Brain microvascular endothelial cell (primary cell): ENCODE measurements at regions not wholly inside any gene's neighbourhood (a gene's known extent, or its start where the extent isn't known, plus 50 kb on each side); places are given as distances from the start of the nearest gene placed in this dataset.

Experiments used
- DNase-seq: peaks from one replicate; pipeline ENCODE4 v3.0.0-alpha.2; 2020
- H3K27ac ChIP-seq: fragments of 250-450 bp; sonication (Bioruptor Pico); 2 replicates; pipeline ENCODE4 v1.5.1; 2020; ENCODE audit warnings: mild to moderate bottlenecking, moderate library complexity
- H3K27me3 ChIP-seq: fragments of 250-450 bp; sonication (Bioruptor Pico); replicated peaks from 2 replicates; pipeline ENCODE4 v1.5.1; 2020; ENCODE audit warnings: mild to moderate bottlenecking
- H3K36me3 ChIP-seq: fragments of 250-450 bp; sonication (Bioruptor Pico); replicated peaks from 2 replicates; pipeline ENCODE4 v1.5.1; 2020; ENCODE audit warnings: mild to moderate bottlenecking
- H3K4me3 ChIP-seq: 2 replicates; pipeline ENCODE4 v1.5.1; 2011; ENCODE audit warnings: low read depth, mild to moderate bottlenecking, control low read depth, low read length, moderate library complexity
- CTCF ChIP-seq: IDR thresholded peaks from 2 replicates; pipeline ENCODE4 v1.5.1; 2011; ENCODE audit warnings: low read depth, mild to moderate bottlenecking, moderate library complexity, low read length, control low read depth, inconsistent platforms; ENCODE audit errors: missing control alignments
- in situ Hi-C: cut with HindIII; loops from 2 replicates; pipeline ENCODE4 v1.10.0; 2017; ENCODE audit warnings: low sequenced_read_pairs, low pct_ligation_motif_present

DNA sequence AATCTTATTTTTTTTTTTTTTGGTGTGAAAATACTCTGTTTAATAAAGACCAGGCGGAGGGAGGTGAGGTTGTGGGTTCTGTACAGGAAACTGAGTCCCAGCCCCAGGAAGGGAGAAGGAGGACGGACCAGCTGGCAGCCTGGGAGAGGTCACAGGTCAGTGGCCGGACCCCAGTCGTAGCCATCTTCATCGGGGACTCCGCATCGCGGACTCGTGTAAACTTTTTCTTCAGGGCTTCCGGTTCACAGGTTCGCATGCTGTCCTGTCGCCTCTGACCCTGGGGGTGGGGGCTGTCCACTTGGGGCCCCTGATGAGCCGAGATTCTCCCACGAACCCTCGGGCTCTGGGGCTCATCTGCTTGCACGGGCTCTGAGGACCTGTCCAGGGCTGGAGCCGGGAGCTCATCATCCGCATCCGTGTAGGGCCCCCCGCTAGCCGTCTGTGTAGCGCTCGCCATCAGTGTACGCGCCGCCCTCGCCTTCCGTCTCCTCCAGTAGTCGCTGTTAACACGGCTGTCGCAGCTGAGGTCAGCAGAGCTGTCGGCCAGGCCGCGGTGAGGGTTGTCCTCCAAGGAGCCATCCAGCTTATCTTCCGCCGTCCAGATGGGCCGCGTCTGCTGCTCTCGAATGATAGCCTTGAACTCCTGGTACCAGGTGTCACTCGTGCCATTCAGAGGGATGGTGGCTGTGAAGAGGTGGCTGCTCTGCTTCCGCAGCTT is 975.7 kb upstream of the PRMT6 start:
- in situ Hi-C loops: no loop called here
- H3K36me3 ChIP-seq: no peaks in the 10 kb centered on the region
- no peaks in the 10 kb centered on the region for H3K27me3 ChIP-seq
- no peak for TF ChIP-seq CTCF
- DNase-seq: no peak
- no peak overlapping the region for H3K4me3 ChIP-seq
- no peak overlapping the region for H3K27ac ChIP-seq

- no peak for TF ChIP-seq CTCF
- Histone ChIP-seq H3K27ac (no peak overlapping the region), H3K36me3 (no peaks in the 10 kb centered on the region), H3K4me3 (no peak overlapping the region), H3K27me3 (no peaks in the 10 kb centered on the region)
- in situ Hi-C loops: no loop called here
- no peak for DNase-seq
These were observed 945.4 kb upstream of the PRMT6 start for GRCh38 chr1:106111044-106111443.

DNA sequence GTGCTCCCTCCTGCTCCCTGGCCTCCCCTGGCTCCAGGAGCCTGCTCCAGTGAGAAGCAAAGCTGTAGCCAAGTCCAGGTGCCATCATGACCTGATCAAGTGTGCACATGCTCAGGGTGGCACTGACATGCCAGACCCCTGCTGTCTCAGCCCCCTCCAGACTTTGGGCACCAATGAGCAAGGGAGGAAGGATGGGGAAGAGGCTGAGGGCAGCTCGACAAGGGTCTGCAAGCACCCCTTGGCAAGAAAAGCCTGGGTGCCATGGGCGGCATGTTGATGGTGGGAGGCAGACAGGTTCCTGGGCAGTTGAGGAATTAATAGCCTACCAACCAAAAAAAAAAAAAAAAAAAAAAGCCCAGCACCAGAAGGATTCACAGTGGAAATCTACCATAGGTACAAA is 942.6 kb upstream of the PRMT6 start:
- in situ Hi-C loops: no loop called here
- H3K27me3 ChIP-seq: no peaks in the 10 kb centered on the region
- DNase-seq: no peak
- TF ChIP-seq CTCF: no peak
- H3K36me3 ChIP-seq: no peaks in the 10 kb centered on the region
- H3K27ac ChIP-seq: no peak overlapping the region
- H3K4me3 ChIP-seq: no peak overlapping the region

- no peak for DNase-seq
- H3K4me3 ChIP-seq: no peak overlapping the region
- in situ Hi-C loops: no loop called here
- H3K27me3 ChIP-seq: no peaks in the 10 kb centered on the region
- no peaks in the 10 kb centered on the region for H3K36me3 ChIP-seq
- no peak for TF ChIP-seq CTCF
- no peak overlapping the region for H3K27ac ChIP-seq
These were observed 935.7 kb upstream of the PRMT6 start for GRCh38 chr1:106120789-106121188.

DNA sequence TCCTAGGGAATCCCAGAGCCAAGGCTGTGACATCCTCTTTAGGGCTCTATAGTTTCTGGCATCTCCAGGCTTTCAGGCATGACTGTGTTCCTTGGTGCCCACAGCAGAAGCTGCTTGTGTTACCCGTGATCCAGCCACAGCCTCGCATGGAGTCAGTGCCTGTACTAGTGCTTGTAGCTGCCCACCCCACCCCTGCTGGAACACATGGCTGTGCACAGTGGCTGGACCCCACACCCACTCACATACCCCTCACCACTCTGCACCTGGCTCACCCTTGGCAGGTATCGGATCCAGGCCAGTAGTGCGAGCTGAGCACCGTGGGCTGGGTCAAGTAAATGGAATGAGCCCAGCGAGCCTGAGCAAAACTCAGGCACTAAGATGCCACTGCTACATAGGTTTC is 934.7 kb upstream of the PRMT6 start:
- TF ChIP-seq CTCF: no peak
- no peaks in the 10 kb centered on the region for H3K27me3 ChIP-seq
- no peaks in the 10 kb centered on the region for H3K36me3 ChIP-seq
- no peak for DNase-seq
- H3K27ac ChIP-seq: no peak overlapping the region
- H3K4me3 ChIP-seq: no peak overlapping the region
- in situ Hi-C loops: no loop called here

DNA sequence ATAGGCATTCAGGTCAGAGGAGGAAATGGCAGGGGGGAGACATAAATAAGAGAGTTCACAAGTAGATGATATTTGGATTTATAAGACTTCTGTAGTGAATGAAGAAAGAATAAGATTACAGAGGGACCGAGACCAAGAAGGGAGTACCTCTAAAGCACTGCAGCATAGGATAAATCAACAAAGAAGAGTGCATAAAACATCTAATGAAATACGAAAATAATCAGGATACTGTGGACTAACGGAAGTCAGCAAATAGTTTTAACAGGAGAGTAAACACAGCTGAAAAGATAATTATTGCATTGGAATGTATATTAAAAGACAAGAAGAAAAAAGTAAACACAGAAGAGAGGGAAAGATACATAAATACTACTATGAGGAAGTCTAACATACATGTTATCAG is 921.9 kb upstream of the PRMT6 start:
- Histone ChIP-seq H3K36me3 (no peaks in the 10 kb centered on the region), H3K4me3 (no peak overlapping the region), H3K27me3 (no peaks in the 10 kb centered on the region), H3K27ac (no peak overlapping the region)
- in situ Hi-C loops: no loop called here
- DNase-seq: no peak
- TF ChIP-seq CTCF: no peak
